ENCODE measurements at regions not wholly inside any gene's neighbourhood (a gene's known extent, or its start where the extent isn't known, plus 50 kb on each side); places are given as distances from the start of the nearest gene placed in this dataset.

DNA sequence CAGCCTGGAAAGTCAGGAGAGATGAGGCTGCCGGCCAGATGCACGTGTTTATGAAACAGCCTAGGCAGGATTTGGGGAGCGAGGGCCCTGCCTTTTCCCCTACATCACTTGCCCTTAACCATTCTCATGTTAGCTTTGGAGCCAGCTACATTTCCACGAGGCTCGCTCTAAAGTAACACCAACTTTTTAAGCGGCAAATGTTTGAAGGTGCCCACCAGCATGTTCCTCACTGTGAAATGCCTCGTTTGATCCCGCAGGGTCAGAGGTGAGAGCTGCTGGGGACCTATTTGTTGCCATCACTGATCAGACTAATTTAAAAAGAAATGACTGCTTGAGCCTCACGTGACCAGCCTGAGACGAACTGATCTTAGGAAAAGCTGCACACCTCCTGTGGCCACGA, 51.6 kb upstream of the DACT2 start:
- TF ChIP-seq POLR2A (IDR thresholded peaks at IDR 0.05) (no peak), POLR2AphosphoS5 (IDR thresholded peaks at IDR 0.05) (no peak)
- TF ChIP-seq, protein P1, sequence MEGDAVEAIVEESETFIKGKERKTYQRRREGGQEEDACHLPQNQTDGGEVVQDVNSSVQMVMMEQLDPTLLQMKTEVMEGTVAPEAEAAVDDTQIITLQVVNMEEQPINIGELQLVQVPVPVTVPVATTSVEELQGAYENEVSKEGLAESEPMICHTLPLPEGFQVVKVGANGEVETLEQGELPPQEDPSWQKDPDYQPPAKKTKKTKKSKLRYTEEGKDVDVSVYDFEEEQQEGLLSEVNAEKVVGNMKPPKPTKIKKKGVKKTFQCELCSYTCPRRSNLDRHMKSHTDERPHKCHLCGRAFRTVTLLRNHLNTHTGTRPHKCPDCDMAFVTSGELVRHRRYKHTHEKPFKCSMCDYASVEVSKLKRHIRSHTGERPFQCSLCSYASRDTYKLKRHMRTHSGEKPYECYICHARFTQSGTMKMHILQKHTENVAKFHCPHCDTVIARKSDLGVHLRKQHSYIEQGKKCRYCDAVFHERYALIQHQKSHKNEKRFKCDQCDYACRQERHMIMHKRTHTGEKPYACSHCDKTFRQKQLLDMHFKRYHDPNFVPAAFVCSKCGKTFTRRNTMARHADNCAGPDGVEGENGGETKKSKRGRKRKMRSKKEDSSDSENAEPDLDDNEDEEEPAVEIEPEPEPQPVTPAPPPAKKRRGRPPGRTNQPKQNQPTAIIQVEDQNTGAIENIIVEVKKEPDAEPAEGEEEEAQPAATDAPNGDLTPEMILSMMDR (IDR thresholded peaks at IDR 0.05 in 8 of 11, conservative IDR thresholded peaks at IDR 0.05 in 3 of 11): no peak

Measured in spleen (tissue), 7 donors.